A549 (cell line): ENCODE measurements at regions not wholly inside any gene's neighbourhood (a gene's known extent, or its start where the extent isn't known, plus 50 kb on each side); places are given as distances from the start of the nearest gene placed in this dataset.

Experiments used
- ATAC-seq, 2 experiments: fragments of 200-7000 bp in 1 of 2; fragments of >200 bp in 1 of 2; cut with Nextera tagmentation in 1 of 2; cut with Tn5 transposase in 1 of 2; 3 replicates each; pipeline versions ENCODE4 v1.8.0 to v1.9.1; 2018 to 2020; ENCODE audit warnings: mild to moderate bottlenecking in 1 of 2, moderate library complexity in 1 of 2
- CTCF ChIA-PET: fragments of 300-600 bp; sonication (Branson Sonifier 250); formaldehyde crosslinking; extraction: SDS; loops from one replicate; lab custom pipeline; 2021; ENCODE audit warnings: antibody characterized with exemption, inconsistent platforms; lab: Yijun Ruan, JAX
- POLR2A ChIA-PET: fragments of 350-600 bp; formaldehyde crosslinking; extraction: SDS; loops from one replicate; lab custom pipeline; 2021; ENCODE audit warnings: antibody characterized with exemption, inconsistent platforms; lab: Yijun Ruan, JAX
- DNase-seq, 2 experiments: peaks; one replicate each; pipeline versions ENCODE4 v3.0.0 to v3.0.0-alpha.2; 2011 to 2016; ENCODE audit warnings: low read depth in 1 of 2, low spot score in 1 of 2
- FAIRE-seq: peaks from 2 replicates; lab custom pipeline; 2011; peaks lifted over from hg19 to GRCh38; lab: Jason Lieb, UNC
- H3K27ac ChIP-seq, 2 experiments: fragments of >200 bp; sonication (Bioruptor Twin); formaldehyde crosslinking; 3 replicates each; pipeline ENCODE4 v1.5.1; 2016 to 2017
- H3K4me1 ChIP-seq: fragments of >200 bp; sonication (Bioruptor Twin); formaldehyde crosslinking; 3 replicates; pipeline ENCODE4 v1.6.1; 2016
- H3K4me2 ChIP-seq: fragments of >200 bp; sonication (Bioruptor Twin); formaldehyde crosslinking; 3 replicates; pipeline ENCODE4 v1.6.1; 2016
- H3K4me3 ChIP-seq: fragments of >200 bp; sonication (Bioruptor Twin); formaldehyde crosslinking; 3 replicates; pipeline ENCODE4 v1.5.1; 2016
- H3K9me3 ChIP-seq: fragments of >200 bp; sonication (Bioruptor Twin); formaldehyde crosslinking; 3 replicates; pipeline ENCODE4 v1.6.1; 2016
- BHLHE40 ChIP-seq: IDR thresholded peaks from 2 replicates; pipeline ENCODE4 v1.6.1; 2012; ENCODE audit warnings: low read depth, low read length, inconsistent platforms
- CHD4 ChIP-seq: fragments of 200-600 bp; sonication (generic); IDR thresholded peaks from 2 replicates; pipeline ENCODE4 v1.6.1; 2016; ENCODE audit warnings: antibody characterized with exemption, mild to moderate bottlenecking, borderline replicate concordance
- EHF ChIP-seq: fragments of 250-450 bp; sonication (Bioruptor Pico); IDR thresholded peaks from 2 replicates; pipeline ENCODE4 v1.5.0; 2020; ENCODE audit warnings: mild to moderate bottlenecking
- EHMT2 ChIP-seq: fragments of 200-600 bp; sonication (generic); IDR thresholded peaks from 2 replicates; pipeline ENCODE4 v1.6.1; 2016; ENCODE audit warnings: antibody characterized with exemption, low read depth, mild to moderate bottlenecking, moderate library complexity
- FOSB ChIP-seq: fragments of 250-450 bp; sonication (Bioruptor Pico); IDR thresholded peaks from 2 replicates; pipeline ENCODE4 v1.5.0; 2020; ENCODE audit warnings: mild to moderate bottlenecking, moderate library complexity
- FOSL2 ChIP-seq, 2 experiments: fragments of 450-650 bp in 1 of 2; fragments of >200 bp in 1 of 2; sonication (Bioruptor Twin) in 1 of 2; formaldehyde crosslinking; IDR thresholded peaks; 2 replicates each; pipeline versions ENCODE4 v1.5.0 to v1.6.1; 2016 to 2020; ENCODE audit warnings: mild to moderate bottlenecking in 1 of 2, moderate library complexity in 1 of 2
- GATA3 ChIP-seq: IDR thresholded peaks from 2 replicates; pipeline ENCODE4 v1.6.1; 2012; ENCODE audit warnings: borderline replicate concordance
- HDAC2 ChIP-seq: fragments of 200-600 bp; sonication (generic); IDR thresholded peaks from 2 replicates; pipeline ENCODE4 v1.6.1; 2016
- HMGXB4 ChIP-seq: fragments of 250-450 bp; sonication (Bioruptor Pico); IDR thresholded peaks from 2 replicates; pipeline ENCODE4 v1.5.0; 2021; ENCODE audit warnings: mild to moderate bottlenecking, moderate library complexity, borderline replicate concordance
- JUN ChIP-seq, 2 experiments: fragments of >200 bp; sonication (Bioruptor Twin); formaldehyde crosslinking; IDR thresholded peaks; 2 replicates in 1 of 2; 3 replicates in 1 of 2; pipeline ENCODE4 v1.6.1; 2016 to 2017
- MAZ ChIP-seq: fragments of 150-350 bp; IDR thresholded peaks from 2 replicates; pipeline ENCODE4 v1.6.1; 2014; ENCODE audit warnings: antibody characterized with exemption, low read depth, low read length, borderline replicate concordance
- NFE2L2 ChIP-seq: fragments of 150-350 bp; conservative IDR thresholded peaks from 2 replicates; pipeline ENCODE4 v1.6.1; 2014; ENCODE audit warnings: low read length
- RAD21 ChIP-seq, 2 experiments: fragments of >200 bp in 1 of 2; sonication (Bioruptor Twin) in 1 of 2; formaldehyde crosslinking in 1 of 2; IDR thresholded peaks in 1 of 2; conservative IDR thresholded peaks in 1 of 2; 2 replicates in 1 of 2; 3 replicates in 1 of 2; pipeline ENCODE4 v1.6.1; 2012 to 2018; ENCODE audit warnings: inconsistent platforms in 1 of 2
- RARB ChIP-seq: fragments of 250-450 bp; sonication (Bioruptor Pico); IDR thresholded peaks from 2 replicates; pipeline ENCODE4 v1.8.0; 2021; ENCODE audit warnings: mild to moderate bottlenecking, moderate library complexity
- REST ChIP-seq: fragments of 200-600 bp; sonication (generic); IDR thresholded peaks from 2 replicates; pipeline ENCODE4 v1.6.1; 2016; ENCODE audit warnings: antibody characterized with exemption, mild to moderate bottlenecking, moderate library complexity
- RFX5 ChIP-seq: fragments of 450-650 bp; IDR thresholded peaks from 2 replicates; pipeline ENCODE4 v1.7.1; 2014; ENCODE audit warnings: antibody characterized with exemption, mild to moderate bottlenecking, moderate library complexity
- RNF2 ChIP-seq: fragments of 200-600 bp; sonication (generic); IDR thresholded peaks from 2 replicates; pipeline ENCODE4 v1.6.1; 2016; ENCODE audit warnings: low read depth, mild to moderate bottlenecking, antibody characterized with exemption, moderate library complexity, borderline replicate concordance
- SMC3 ChIP-seq: fragments of >200 bp; sonication (Bioruptor Twin); formaldehyde crosslinking; IDR thresholded peaks from 3 replicates; pipeline ENCODE4 v1.6.1; 2018; ENCODE audit warnings: inconsistent platforms
- SREBF2 ChIP-seq: fragments of 450-650 bp; IDR thresholded peaks from 2 replicates; pipeline ENCODE4 v1.6.1; 2014; ENCODE audit warnings: mild to moderate bottlenecking, moderate library complexity
- TFCP2L1 ChIP-seq: fragments of 250-450 bp; sonication (Bioruptor Pico); IDR thresholded peaks from 2 replicates; pipeline ENCODE4 v1.5.0; 2021; ENCODE audit warnings: mild to moderate bottlenecking
- USF2 ChIP-seq: fragments of 450-650 bp; IDR thresholded peaks from 2 replicates; pipeline ENCODE4 v1.6.1; 2014; ENCODE audit warnings: antibody characterized with exemption
- ZC3H11A ChIP-seq: fragments of 450-650 bp; IDR thresholded peaks from 2 replicates; pipeline ENCODE4 v1.6.1; 2014; ENCODE audit warnings: antibody characterized with exemption, mild to moderate bottlenecking
- ZNF302 ChIP-seq: fragments of 250-450 bp; sonication (Bioruptor Pico); IDR thresholded peaks from 2 replicates; pipeline ENCODE4 v1.9.0; 2021; ENCODE audit warnings: inconsistent platforms, mild to moderate bottlenecking, moderate library complexity
- WGBS: methylation state at CpG from one replicate; pipeline ENCODE4 v1.1.6; 2017; ENCODE audit errors: missing lambda C conversion rate; 5-methylcytosine and 5-hydroxymethylcytosine counted together
- TF ChIP-seq, protein P1 (sequence below): fragments of >200 bp; sonication (Bioruptor Twin); formaldehyde crosslinking; IDR thresholded peaks from 3 replicates; pipeline ENCODE4 v1.6.1; 2016
- TF ChIP-seq, protein P2 (sequence below): fragments of >200 bp; sonication (Bioruptor Twin); formaldehyde crosslinking; IDR thresholded peaks from 2 replicates; pipeline ENCODE4 v1.6.1; 2016

DNA sequence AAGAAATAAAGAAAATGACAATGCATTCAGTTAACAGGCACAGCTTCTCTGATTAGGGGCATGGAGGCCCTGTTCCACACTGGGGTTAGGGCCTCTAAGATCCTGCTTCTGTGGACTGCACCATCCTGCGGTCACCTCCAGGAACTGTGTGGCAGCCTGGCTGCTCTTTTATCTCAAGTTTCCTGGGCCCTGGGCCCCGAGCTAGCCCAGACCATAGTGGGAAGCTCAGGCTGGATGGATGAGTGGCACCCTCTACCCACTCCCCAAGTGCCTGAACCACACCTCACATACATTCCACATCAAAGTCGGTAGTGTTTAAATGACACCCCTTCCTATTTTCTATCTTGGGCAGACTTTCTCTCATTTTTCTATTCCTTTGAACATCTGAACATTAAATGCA lies 461.5 kb upstream of the MKI67 start (continued):
- TF ChIP-seq RNF2 (no peak), BHLHE40 (no peak), USF2 (no peak), TFCP2L1 (CRISPR knock-in tag) (no peak), EHF (CRISPR knock-in tag) (no peak)

DNA sequence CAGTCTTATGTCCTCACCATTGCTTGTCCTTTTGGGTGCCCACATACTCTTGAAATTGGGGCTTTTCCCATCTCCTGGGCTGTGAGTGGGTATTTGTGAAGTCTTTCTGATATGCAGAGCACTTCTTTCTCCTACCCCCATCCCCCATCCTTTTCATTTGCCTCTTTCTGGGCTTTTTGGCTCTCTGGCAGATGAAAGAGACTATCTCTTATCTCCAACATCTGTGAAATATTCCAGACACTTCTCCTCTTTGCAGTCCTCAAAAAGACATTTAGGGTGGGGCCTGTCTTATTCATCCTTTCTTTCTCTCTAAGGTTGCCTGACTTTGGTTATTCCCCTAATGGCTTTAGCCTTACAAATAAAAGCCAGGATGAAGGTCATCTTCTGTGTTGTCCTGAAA lies 462.2 kb upstream of the MKI67 start:
- TF ChIP-seq HDAC2 (no peak), JUN (IDR thresholded peaks at IDR 0.05) (no peak), CHD4 (no peak), HMGXB4 (CRISPR knock-in tag) (no peak), SMC3 (no peak), RAD21 (conservative IDR thresholded peaks at IDR 0.05 in 1 of 2, IDR thresholded peaks at IDR 0.05 in 1 of 2) (no peak), ZNF302 (CRISPR knock-in tag) (no peak), FOSB (CRISPR knock-in tag) (no peak), ZC3H11A (no peak), FOSL2 (IDR thresholded peaks at IDR 0.05) (no peak), FOSL2 (CRISPR knock-in tag; IDR thresholded peaks at IDR 0.05) (no peak)
- TF ChIP-seq, protein P1, sequence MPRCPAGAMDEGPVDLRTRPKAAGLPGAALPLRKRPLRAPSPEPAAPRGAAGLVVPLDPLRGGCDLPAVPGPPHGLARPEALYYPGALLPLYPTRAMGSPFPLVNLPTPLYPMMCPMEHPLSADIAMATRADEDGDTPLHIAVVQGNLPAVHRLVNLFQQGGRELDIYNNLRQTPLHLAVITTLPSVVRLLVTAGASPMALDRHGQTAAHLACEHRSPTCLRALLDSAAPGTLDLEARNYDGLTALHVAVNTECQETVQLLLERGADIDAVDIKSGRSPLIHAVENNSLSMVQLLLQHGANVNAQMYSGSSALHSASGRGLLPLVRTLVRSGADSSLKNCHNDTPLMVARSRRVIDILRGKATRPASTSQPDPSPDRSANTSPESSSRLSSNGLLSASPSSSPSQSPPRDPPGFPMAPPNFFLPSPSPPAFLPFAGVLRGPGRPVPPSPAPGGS: no peak
- TF ChIP-seq, all 56 proteins: peak for 0
- POLR2A ChIA-PET: no interaction called here
- no peak overlapping the region for H3K27ac ChIP-seq
- no peak overlapping the region for H3K4me3 ChIP-seq
- ATAC-seq: no peak
- CTCF ChIA-PET: no interaction called here
- no peaks in the 10 kb centered on the region for H3K4me1 ChIP-seq
- DNase-seq: no peak
- H3K4me2 ChIP-seq: no peak overlapping the region
- FAIRE-seq: no peak
- no peaks in the 10 kb centered on the region for H3K9me3 ChIP-seq

DNA sequence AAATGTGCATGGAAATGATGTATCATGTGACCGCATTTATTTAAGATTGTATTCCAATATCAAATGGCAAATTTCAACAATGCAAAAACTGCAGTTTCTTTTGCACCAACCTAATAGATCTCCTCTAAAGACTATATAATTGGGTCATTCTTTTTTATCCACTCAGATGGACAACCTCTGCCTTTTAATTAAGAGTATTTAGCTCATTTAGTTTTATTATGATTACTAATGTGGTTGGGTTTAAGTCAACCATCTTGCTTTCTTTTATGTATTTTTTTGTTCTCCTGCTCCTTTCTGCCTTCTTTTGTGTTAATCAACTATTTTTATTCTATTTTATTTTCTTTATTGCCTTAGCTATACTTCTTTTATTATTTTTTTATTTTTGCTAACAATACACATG lies 468.5 kb upstream of the MKI67 start:
- ATAC-seq (no peak), FAIRE-seq (no peak), DNase-seq (no peak)
- H3K9me3 ChIP-seq: no peaks in the 10 kb centered on the region; the same call in 2 of the 3 replicates
- TF ChIP-seq RARB (CRISPR knock-in tag) (no peak), GATA3 (no peak), RAD21 (conservative IDR thresholded peaks at IDR 0.05 in 1 of 2, IDR thresholded peaks at IDR 0.05 in 1 of 2) (no peak), EHF (CRISPR knock-in tag) (no peak), CHD4 (no peak), SMC3 (no peak), NFE2L2 (no peak), EHMT2 (no peak), RFX5 (no peak), REST (no peak), TFCP2L1 (CRISPR knock-in tag) (no peak), SREBF2 (no peak), MAZ (no peak)
- TF ChIP-seq, protein P2, sequence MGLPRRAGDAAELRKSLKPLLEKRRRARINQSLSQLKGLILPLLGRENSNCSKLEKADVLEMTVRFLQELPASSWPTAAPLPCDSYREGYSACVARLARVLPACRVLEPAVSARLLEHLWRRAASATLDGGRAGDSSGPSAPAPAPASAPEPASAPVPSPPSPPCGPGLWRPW: no peak
- ChIA-PET POLR2A (no interaction called here), CTCF (no interaction called here)
- WGBS: 98% methylated on average over 1 of the region's 1 CpG
- no peaks in the 10 kb centered on the region for H3K4me1 ChIP-seq
- no peak overlapping the region for H3K4me3 ChIP-seq
- H3K27ac ChIP-seq: no peak overlapping the region
- no peak overlapping the region for H3K4me2 ChIP-seq
